ENCODE measurements at regions not wholly inside any gene's neighbourhood (a gene's known extent, or its start where the extent isn't known, plus 50 kb on each side); places are given as distances from the start of the nearest gene placed in this dataset.

GRCh38 chr6:51430589-51430988 lies 611.9 kb downstream of the TFAP2B start:
- no peak overlapping the region for H3K27ac ChIP-seq
- DNase-seq (ENCODE audit: low spot score) = no peak
- POLR2A ChIA-PET (ENCODE audit: low non-redundant PET) = no interaction called here
- CTCF ChIA-PET = no interaction called here
- TF ChIP-seq CTCF (conservative IDR thresholded peaks at IDR 0.05; ENCODE audit: low read depth) = no peak

- TF ChIP-seq CTCF (conservative IDR thresholded peaks at IDR 0.05; ENCODE audit: low read depth) = no peak
- ChIA-PET CTCF (no interaction called here), POLR2A (ENCODE audit: low non-redundant PET) (no interaction called here)
- no peak overlapping the region for H3K27ac ChIP-seq
- no peak for DNase-seq (ENCODE audit: low spot score)
These were observed 613.8 kb downstream of the TFAP2B start for GRCh38 chr6:51432481-51432880.

GRCh38 chr6:51450248-51450957 lies 631.7 kb downstream of the TFAP2B start:
- CTCF ChIA-PET = interaction anchor here (0.6 to 0.7 kb wide), 2 partner anchors 39 to 166 kb away, joined by 3 read pairs; no protein-coding TSS in a partner anchor
- no peak for TF ChIP-seq CTCF (conservative IDR thresholded peaks at IDR 0.05; ENCODE audit: low read depth)
- POLR2A ChIA-PET (ENCODE audit: low non-redundant PET) = interaction anchor here (0.6 kb wide), 1 partner anchor 43 kb away, joined by 4 read pairs; no protein-coding TSS in a partner anchor
- DNase-seq (ENCODE audit: low spot score) = no peak
- H3K27ac ChIP-seq = no peak overlapping the region

- POLR2A ChIA-PET (ENCODE audit: low non-redundant PET) = no interaction called here
- H3K27ac ChIP-seq = no peak overlapping the region
- CTCF ChIA-PET = interaction anchor here (0.6 to 0.7 kb wide), 2 partner anchors 39 to 166 kb away, joined by 3 read pairs; no protein-coding TSS in a partner anchor
- no peak for DNase-seq (ENCODE audit: low spot score)
- TF ChIP-seq CTCF (conservative IDR thresholded peaks at IDR 0.05; ENCODE audit: low read depth) = no peak
These were observed 632.3 kb downstream of the TFAP2B start for GRCh38 chr6:51450958-51451357.

GRCh38 chr6:51456282-51456681 lies 631.1 kb downstream of the PKHD1 start:
- ChIA-PET POLR2A (ENCODE audit: low non-redundant PET) (no interaction called here), CTCF (no interaction called here)
- no peak overlapping the region for H3K27ac ChIP-seq
- DNase-seq (ENCODE audit: low spot score) = no peak
- TF ChIP-seq CTCF (conservative IDR thresholded peaks at IDR 0.05; ENCODE audit: low read depth) = no peak

- H3K27ac ChIP-seq = no peak overlapping the region
- no peak for DNase-seq (ENCODE audit: low spot score)
- CTCF ChIA-PET = no interaction called here
- TF ChIP-seq CTCF (conservative IDR thresholded peaks at IDR 0.05; ENCODE audit: low read depth) = no peak
- POLR2A ChIA-PET (ENCODE audit: low non-redundant PET) = no interaction called here
These were observed 627.5 kb downstream of the PKHD1 start for GRCh38 chr6:51459958-51460357.
